Osteoblast (primary cell): ENCODE measurements at regions not wholly inside any gene's neighbourhood (a gene's known extent, or its start where the extent isn't known, plus 50 kb on each side); places are given as distances from the start of the nearest gene placed in this dataset.

Experiments used
- DNase-seq: peaks from one replicate; pipeline ENCODE4 v3.0.0; 2011; ENCODE audit warnings: low spot score, mixed read lengths; ENCODE audit not compliant: insufficient read length; ENCODE audit errors: missing footprints
- H2AFZ ChIP-seq: 2 replicates; pipeline ENCODE4 v1.6.0; 2011; ENCODE audit warnings: mild to moderate bottlenecking, low read length
- H3K27ac ChIP-seq: 2 replicates; pipeline ENCODE4 v1.5.1; 2011; ENCODE audit warnings: mild to moderate bottlenecking, low read depth, low read length, moderate library complexity
- H3K27me3 ChIP-seq: 2 replicates; pipeline ENCODE4 v1.6.0; 2012; ENCODE audit warnings: mild to moderate bottlenecking, control low read depth, inconsistent platforms, low read length, moderate library complexity; ENCODE audit not compliant: insufficient read depth
- H3K36me3 ChIP-seq: 2 replicates; pipeline ENCODE4 v1.5.1; 2011; ENCODE audit warnings: mild to moderate bottlenecking, low read length, control low read depth, moderate library complexity; ENCODE audit not compliant: insufficient read depth
- H3K4me1 ChIP-seq: 2 replicates; pipeline ENCODE4 v1.5.1; 2011; ENCODE audit warnings: mild to moderate bottlenecking, low read length, control low read depth, moderate library complexity; ENCODE audit not compliant: insufficient read depth
- H3K4me2 ChIP-seq: 2 replicates; pipeline ENCODE4 v1.6.0; 2011; ENCODE audit warnings: mild to moderate bottlenecking, low read length; ENCODE audit not compliant: insufficient read depth
- H3K4me3 ChIP-seq: fragments of 200-600 bp; sonication (generic); 3 replicates; pipeline ENCODE4 v1.5.1; 2012; ENCODE audit warnings: mild to moderate bottlenecking, low read length, inconsistent platforms; ENCODE audit not compliant: insufficient read depth
- H3K79me2 ChIP-seq: 2 replicates; pipeline ENCODE4 v1.6.0; 2012; ENCODE audit warnings: mild to moderate bottlenecking, low read length, control low read depth, inconsistent platforms; ENCODE audit not compliant: insufficient read depth
- H3K9me3 ChIP-seq: 2 replicates; pipeline ENCODE4 v1.5.1; 2011; ENCODE audit warnings: low read depth, low read length, control low read depth
- H4K20me1 ChIP-seq: 2 replicates; pipeline ENCODE4 v1.6.0; 2012; ENCODE audit warnings: mild to moderate bottlenecking, low read length, control low read depth; ENCODE audit not compliant: insufficient read depth
- TF ChIP-seq, protein P1 (sequence below): IDR thresholded peaks from 2 replicates; pipeline ENCODE4 v1.5.1; 2011; ENCODE audit warnings: mild to moderate bottlenecking, low read depth, low read length, moderate library complexity; ENCODE audit errors: extremely low read depth

DNA sequence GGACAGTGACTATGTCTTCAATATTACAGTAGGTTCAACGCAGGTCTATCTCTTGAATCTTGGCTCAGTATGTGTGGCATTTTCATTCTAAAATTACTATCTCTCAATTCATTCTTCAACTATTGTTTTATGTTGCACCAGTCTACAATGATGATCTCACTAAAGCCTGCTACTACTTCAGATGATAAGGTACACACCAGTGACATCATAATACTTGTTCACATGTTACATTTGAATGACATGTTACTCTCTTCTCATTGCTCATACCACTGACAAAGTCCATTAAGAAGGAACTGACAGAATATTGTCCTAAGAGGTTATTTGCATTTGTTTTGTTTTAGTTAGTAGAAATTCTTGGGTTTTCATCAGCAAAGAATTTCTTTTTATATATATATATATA, 165.2 kb upstream of the ST8SIA4 start:
- H4K20me1 ChIP-seq, result no peaks in the 10 kb centered on the region
- H3K27me3 ChIP-seq, result no peaks in the 10 kb centered on the region
- no peaks in the 10 kb centered on the region for H3K4me1 ChIP-seq
- H3K36me3 ChIP-seq, result no peaks in the 10 kb centered on the region
- H2AFZ ChIP-seq, result no peak overlapping the region
- H3K79me2 ChIP-seq, result no peaks in the 10 kb centered on the region
- no peak overlapping the region for H3K27ac ChIP-seq
- TF ChIP-seq, protein P1, sequence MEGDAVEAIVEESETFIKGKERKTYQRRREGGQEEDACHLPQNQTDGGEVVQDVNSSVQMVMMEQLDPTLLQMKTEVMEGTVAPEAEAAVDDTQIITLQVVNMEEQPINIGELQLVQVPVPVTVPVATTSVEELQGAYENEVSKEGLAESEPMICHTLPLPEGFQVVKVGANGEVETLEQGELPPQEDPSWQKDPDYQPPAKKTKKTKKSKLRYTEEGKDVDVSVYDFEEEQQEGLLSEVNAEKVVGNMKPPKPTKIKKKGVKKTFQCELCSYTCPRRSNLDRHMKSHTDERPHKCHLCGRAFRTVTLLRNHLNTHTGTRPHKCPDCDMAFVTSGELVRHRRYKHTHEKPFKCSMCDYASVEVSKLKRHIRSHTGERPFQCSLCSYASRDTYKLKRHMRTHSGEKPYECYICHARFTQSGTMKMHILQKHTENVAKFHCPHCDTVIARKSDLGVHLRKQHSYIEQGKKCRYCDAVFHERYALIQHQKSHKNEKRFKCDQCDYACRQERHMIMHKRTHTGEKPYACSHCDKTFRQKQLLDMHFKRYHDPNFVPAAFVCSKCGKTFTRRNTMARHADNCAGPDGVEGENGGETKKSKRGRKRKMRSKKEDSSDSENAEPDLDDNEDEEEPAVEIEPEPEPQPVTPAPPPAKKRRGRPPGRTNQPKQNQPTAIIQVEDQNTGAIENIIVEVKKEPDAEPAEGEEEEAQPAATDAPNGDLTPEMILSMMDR, result no peak
- H3K9me3 ChIP-seq, result peaks cover 2% of the 10 kb centered on the region
- H3K4me2 ChIP-seq, result no peak overlapping the region
- DNase-seq, result no peak
- no peak overlapping the region for H3K4me3 ChIP-seq

GRCh38 chr5:101067429-101067828, 164.3 kb upstream of the ST8SIA4 start:
- no peaks in the 10 kb centered on the region for H3K27me3 ChIP-seq
- H3K36me3 ChIP-seq, result no peaks in the 10 kb centered on the region
- no peaks in the 10 kb centered on the region for H4K20me1 ChIP-seq
- no peaks in the 10 kb centered on the region for H3K4me1 ChIP-seq
- H2AFZ ChIP-seq, result no peak overlapping the region
- TF ChIP-seq, protein P1, result no peak
- no peak overlapping the region for H3K27ac ChIP-seq
- peaks cover 2% of the 10 kb centered on the region for H3K9me3 ChIP-seq
- H3K4me2 ChIP-seq, result no peak overlapping the region
- DNase-seq, result no peak
- H3K79me2 ChIP-seq, result no peaks in the 10 kb centered on the region
- H3K4me3 ChIP-seq, result no peak overlapping the region

DNA sequence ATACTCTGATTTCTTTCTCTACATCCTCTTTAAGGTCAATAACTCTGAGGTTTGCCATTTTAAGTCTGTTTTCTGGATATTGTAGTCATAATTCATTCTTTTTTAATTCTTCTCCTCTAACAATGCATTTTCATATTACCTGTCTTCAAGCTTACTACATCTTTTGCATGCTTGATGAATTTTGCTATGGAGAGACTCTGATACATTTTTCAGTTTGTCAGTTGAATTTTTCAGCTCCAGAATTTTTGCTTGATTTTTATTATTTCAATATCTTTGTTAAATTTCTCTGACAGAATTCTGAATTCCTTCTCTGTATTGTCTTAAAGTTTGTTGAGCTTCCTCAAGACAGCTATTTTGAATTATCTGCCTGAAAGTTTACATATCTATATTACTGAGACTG, 159.8 kb upstream of the ST8SIA4 start:
- Histone ChIP-seq H3K4me3 (no peak overlapping the region), H4K20me1 (no peaks in the 10 kb centered on the region), H2AFZ (no peak overlapping the region), H3K79me2 (no peaks in the 10 kb centered on the region), H3K4me1 (no peaks in the 10 kb centered on the region), H3K27me3 (no peaks in the 10 kb centered on the region), H3K36me3 (no peaks in the 10 kb centered on the region), H3K27ac (no peak overlapping the region), H3K4me2 (no peak overlapping the region), H3K9me3 (no peaks in the 10 kb centered on the region)
- no peak for DNase-seq
- TF ChIP-seq, protein P1, result no peak

- Histone ChIP-seq H3K4me1 (no peaks in the 10 kb centered on the region), H3K9me3 (no peaks in the 10 kb centered on the region), H3K27ac (no peak overlapping the region), H3K4me2 (no peak overlapping the region), H3K4me3 (no peak overlapping the region), H4K20me1 (no peaks in the 10 kb centered on the region), H2AFZ (no peak overlapping the region), H3K27me3 (no peaks in the 10 kb centered on the region), H3K36me3 (no peaks in the 10 kb centered on the region), H3K79me2 (no peaks in the 10 kb centered on the region)
- no peak for DNase-seq
- TF ChIP-seq, protein P1, result no peak
These were observed 144.1 kb upstream of the ST8SIA4 start for GRCh38 chr5:101047181-101047580.
